ENCODE measurements at regions not wholly inside any gene's neighbourhood (a gene's known extent, or its start where the extent isn't known, plus 50 kb on each side); places are given as distances from the start of the nearest gene placed in this dataset.

GRCh38 chr4:127006446-127006877 lies 626.3 kb upstream of the INTU start:
- TF ChIP-seq TAF1 (IDR thresholded peaks at IDR 0.05; ENCODE audit: low read depth, low read length) (no peak), POLR2A (IDR thresholded peaks at IDR 0.05; ENCODE audit: low read depth, low read length) (no peak), SPI1 (IDR thresholded peaks at IDR 0.05; ENCODE audit: low read depth, low read length) (no peak)
